Esophagus squamous epithelium (tissue), 4 donors: ENCODE measurements at regions not wholly inside any gene's neighbourhood (a gene's known extent, or its start where the extent isn't known, plus 50 kb on each side); places are given as distances from the start of the nearest gene placed in this dataset.

Experiments
- POLR2A ChIP-seq, 4 donors: fragments of 450-650 bp; IDR thresholded peaks; one replicate each; pipeline ENCODE4 v1.6.1; 2017; ENCODE audit warnings: antibody characterized with exemption in 4 of 4, mild to moderate bottlenecking in 4 of 4, moderate library complexity in 3 of 4
- TF ChIP-seq, protein P1 (sequence below), 6 experiments: fragments of 450-650 bp in 4 of 6; fragments of 200-600 bp in 2 of 6; sonication (generic) in 2 of 6; IDR thresholded peaks; one replicate each; pipeline ENCODE4 v1.5.1; 2016 to 2019; ENCODE audit warnings: antibody characterized with exemption in 6 of 6, mild to moderate bottlenecking in 4 of 6, moderate library complexity in 4 of 6

DNA sequence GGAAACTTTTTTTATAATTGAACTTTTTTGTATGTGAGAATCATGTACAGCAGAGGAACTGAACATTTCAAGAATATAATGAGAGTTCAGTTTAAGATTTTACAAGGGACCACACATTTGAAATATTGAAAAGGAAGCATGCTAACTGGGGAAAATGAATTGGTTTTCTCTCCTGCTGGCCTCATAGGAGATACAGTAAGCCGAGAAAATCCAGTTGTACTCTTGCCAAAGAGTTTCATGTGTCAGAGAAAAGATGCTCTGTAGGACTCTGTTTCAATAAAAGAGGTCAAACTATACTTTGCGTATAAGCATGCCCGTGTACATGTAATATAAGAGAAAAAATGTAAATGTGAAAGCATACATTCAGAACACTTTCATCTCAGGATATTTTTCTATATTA is 393.5 kb upstream of the NRSN1 start:
- TF ChIP-seq, protein P1, sequence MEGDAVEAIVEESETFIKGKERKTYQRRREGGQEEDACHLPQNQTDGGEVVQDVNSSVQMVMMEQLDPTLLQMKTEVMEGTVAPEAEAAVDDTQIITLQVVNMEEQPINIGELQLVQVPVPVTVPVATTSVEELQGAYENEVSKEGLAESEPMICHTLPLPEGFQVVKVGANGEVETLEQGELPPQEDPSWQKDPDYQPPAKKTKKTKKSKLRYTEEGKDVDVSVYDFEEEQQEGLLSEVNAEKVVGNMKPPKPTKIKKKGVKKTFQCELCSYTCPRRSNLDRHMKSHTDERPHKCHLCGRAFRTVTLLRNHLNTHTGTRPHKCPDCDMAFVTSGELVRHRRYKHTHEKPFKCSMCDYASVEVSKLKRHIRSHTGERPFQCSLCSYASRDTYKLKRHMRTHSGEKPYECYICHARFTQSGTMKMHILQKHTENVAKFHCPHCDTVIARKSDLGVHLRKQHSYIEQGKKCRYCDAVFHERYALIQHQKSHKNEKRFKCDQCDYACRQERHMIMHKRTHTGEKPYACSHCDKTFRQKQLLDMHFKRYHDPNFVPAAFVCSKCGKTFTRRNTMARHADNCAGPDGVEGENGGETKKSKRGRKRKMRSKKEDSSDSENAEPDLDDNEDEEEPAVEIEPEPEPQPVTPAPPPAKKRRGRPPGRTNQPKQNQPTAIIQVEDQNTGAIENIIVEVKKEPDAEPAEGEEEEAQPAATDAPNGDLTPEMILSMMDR (IDR thresholded peaks at IDR 0.05), result no peak
- no peak for TF ChIP-seq POLR2A (IDR thresholded peaks at IDR 0.05)
